HG02642 (cell line): ENCODE measurements at regions not wholly inside any gene's neighbourhood (a gene's known extent, or its start where the extent isn't known, plus 50 kb on each side); places are given as distances from the start of the nearest gene placed in this dataset.

Experiments
- ATAC-seq: cut with Tn5 transposase; IDR thresholded peaks from one replicate; pipeline ENCODE4 v1.9.1; 2021; ENCODE audit warnings: mild to moderate bottlenecking; ENCODE audit not compliant: unreplicated experiment, poor library complexity

DNA sequence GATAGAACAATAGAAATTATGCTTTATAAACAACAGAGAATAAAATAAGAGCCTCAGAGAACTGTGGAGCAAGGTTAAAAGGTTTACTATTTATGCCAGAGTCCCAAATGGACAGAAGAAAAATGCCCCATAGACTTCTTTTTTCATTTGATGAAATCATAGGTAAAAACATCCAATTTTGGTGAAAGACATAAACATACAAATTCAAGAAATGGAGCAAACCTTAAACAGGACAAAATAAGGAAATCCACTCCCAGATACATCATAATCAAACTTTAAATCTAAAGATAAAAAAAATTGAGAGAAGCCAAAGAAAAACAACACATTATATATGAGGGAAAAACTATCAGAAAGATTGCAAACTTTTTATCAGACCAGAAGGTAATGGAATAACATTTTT is 182.8 kb downstream of the GADD45G start:
- ATAC-seq: no peak

- no peak for ATAC-seq
These were observed 183.6 kb downstream of the GADD45G start for GRCh38 chr9:89788434-89788833.

- no peak for ATAC-seq
These were observed 185.2 kb downstream of the GADD45G start for GRCh38 chr9:89789922-89790510.

GRCh38 chr9:89790542-89791109 is 185.8 kb downstream of the GADD45G start:
- no peak for ATAC-seq

GRCh38 chr9:89791754-89792153 is 186.9 kb downstream of the GADD45G start:
- ATAC-seq: no peak

- no peak for ATAC-seq
These were observed 187.6 kb downstream of the GADD45G start for GRCh38 chr9:89792189-89793123.

DNA sequence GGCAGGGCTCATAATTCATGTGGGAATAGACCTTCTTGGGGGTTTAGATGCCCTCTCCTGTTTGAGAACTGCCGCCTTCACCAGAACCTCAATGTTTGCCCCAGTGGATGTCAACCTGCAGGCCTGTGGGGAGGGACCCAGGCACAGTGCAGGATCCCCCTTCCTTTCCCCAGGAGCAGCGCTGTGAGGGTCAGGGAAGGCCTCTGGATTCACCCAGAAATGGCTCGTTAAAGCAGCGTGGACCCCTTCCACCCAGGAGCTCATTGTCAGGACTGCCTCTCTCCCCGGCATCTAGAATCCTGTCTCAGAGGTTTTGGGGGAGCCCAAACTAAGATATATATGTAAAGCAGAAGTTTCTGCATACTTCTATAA is 188.3 kb downstream of the GADD45G start:
- no peak for ATAC-seq

DNA sequence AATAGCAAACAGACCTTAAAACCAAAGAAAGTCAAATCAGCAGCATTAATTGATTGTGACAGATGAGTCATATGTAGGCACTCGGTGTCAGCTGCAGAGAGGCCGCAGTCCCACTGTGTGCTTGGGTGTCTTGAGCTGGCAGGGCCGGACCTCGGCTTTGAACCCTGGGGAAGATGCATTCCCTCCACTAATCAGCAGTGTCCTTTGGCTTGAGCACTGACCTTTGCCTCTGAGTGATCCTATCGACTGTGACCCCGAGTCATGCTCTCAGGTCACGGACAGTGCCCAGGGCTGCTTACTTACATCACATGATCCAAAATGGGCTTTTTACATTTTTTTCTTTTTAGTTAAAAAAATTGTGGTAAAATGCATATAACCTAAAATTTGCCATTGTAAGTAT is 188.7 kb downstream of the GADD45G start:
- ATAC-seq: no peak

- no peak for ATAC-seq
These were observed 190.1 kb downstream of the GADD45G start for GRCh38 chr9:89794918-89795317.

- ATAC-seq: no peak
These were observed 190.9 kb downstream of the GADD45G start for GRCh38 chr9:89795538-89796195.

GRCh38 chr9:89796606-89797005 is 191.8 kb downstream of the GADD45G start:
- ATAC-seq: no peak

DNA sequence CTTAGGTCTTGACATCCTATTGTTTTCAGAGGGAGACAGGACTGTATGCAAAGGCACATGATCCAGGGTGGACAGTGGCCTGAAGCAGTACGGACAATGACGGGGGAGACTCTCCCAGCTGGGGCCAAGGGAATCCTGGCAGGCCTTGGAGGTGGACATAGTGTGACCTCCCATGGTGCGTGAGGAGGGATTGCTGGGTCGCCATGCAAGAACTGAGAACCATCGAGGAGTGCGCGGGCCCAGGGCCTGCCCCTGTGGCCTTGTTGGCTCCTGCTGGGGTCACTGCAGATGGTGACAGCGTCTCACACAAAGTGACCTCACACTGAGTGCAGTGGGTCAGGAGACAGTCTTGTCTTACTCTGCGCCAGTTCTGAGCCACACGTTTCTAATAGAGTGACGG is 192.4 kb downstream of the GADD45G start:
- no peak for ATAC-seq

DNA sequence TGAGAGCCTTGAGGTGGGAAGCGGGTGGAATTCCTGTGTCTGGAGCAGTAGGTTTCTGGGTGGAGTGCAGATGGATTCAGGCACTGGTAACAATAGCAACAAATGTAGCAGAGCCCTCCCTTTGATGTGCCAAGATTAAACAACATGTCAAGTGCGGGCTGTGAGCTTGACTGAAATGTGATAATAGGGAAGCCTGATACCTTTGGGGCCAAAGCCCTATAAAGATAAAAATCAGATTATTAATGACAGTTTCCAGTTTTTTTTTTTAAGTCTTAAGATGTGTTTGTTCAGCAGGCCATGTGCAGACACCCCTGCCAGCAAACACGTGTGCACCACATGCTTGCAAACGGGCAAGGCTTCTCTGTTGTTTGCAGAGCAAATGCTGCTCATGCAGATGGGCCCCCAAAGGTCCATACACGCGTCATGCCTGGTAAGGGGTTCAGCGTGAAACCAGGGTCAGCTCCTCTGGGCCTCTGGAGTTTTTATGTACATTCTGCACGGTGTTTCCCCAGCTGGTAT is 193.2 kb downstream of the GADD45G start:
- ATAC-seq: no peak

GRCh38 chr9:89798547-89799120 is 193.8 kb downstream of the GADD45G start:
- ATAC-seq: no peak

GRCh38 chr9:89799221-89799620 is 194.4 kb downstream of the GADD45G start:
- no peak for ATAC-seq

DNA sequence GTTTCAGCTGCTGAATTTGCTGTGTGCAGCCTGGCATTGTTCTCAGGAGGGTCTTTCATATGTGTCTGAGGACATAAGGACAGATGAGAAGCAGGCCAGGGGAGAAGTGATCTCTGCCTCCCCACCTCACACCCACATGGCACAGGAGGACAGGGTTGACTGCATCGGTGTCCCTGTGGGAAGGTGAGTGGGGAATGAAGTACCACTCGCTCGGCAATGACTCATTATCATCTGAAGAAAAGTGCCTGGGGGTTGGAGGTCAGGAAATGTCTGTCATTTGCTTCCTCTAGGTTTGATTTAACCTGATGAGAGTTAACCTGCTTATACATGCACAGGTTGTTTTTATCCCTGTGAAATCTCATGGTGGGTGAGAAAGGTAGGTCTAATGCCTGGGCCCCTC is 195.0 kb downstream of the GADD45G start:
- ATAC-seq: no peak

- no peak for ATAC-seq
These were observed 196.5 kb downstream of the GADD45G start for GRCh38 chr9:89801341-89801740.

- no peak for ATAC-seq
These were observed 197.2 kb downstream of the GADD45G start for GRCh38 chr9:89801742-89802670.

- no peak for ATAC-seq
These were observed 198.1 kb downstream of the GADD45G start for GRCh38 chr9:89802781-89803355.
